Hepatocyte (in vitro differentiated cells): ENCODE measurements at regions not wholly inside any gene's neighbourhood (a gene's known extent, or its start where the extent isn't known, plus 50 kb on each side); places are given as distances from the start of the nearest gene placed in this dataset.

ENCODE experiments used
- DNase-seq: peaks from one replicate; pipeline ENCODE4 v3.0.0-alpha.2; 2016; ENCODE audit warnings: low spot score
- H2AFZ ChIP-seq: fragments of 200-600 bp; sonication (generic); 2 replicates; pipeline ENCODE4 v1.6.0; 2016; ENCODE audit warnings: antibody characterized with exemption, mild to moderate bottlenecking
- H3K27ac ChIP-seq: fragments of 200-600 bp; sonication (generic); 2 replicates; pipeline ENCODE4 v1.5.1; 2016; ENCODE audit warnings: mild to moderate bottlenecking
- H3K27me3 ChIP-seq: fragments of 200-600 bp; sonication (generic); 2 replicates; pipeline ENCODE4 v1.6.1; 2016
- H3K36me3 ChIP-seq: fragments of 200-600 bp; sonication (generic); replicated peaks from 2 replicates; pipeline ENCODE4 v1.5.1; 2016; ENCODE audit warnings: low read depth; ENCODE audit not compliant: insufficient read depth
- H3K4me1 ChIP-seq: fragments of 200-600 bp; sonication (generic); 2 replicates; pipeline ENCODE4 v1.5.1; 2016; ENCODE audit warnings: mild to moderate bottlenecking, moderate library complexity; ENCODE audit not compliant: insufficient read depth
- H3K4me2 ChIP-seq: fragments of 200-600 bp; sonication (generic); 2 replicates; pipeline ENCODE4 v1.6.0; 2016
- H3K4me3 ChIP-seq: fragments of 200-600 bp; sonication (generic); 2 replicates; pipeline ENCODE4 v1.5.1; 2016; ENCODE audit warnings: mild to moderate bottlenecking
- H3K79me2 ChIP-seq: fragments of 200-600 bp; sonication (generic); 2 replicates; pipeline ENCODE4 v1.6.0; 2017; ENCODE audit warnings: mild to moderate bottlenecking
- H3K9me2 ChIP-seq: fragments of 200-600 bp; sonication (generic); replicated peaks from 2 replicates; pipeline ENCODE4 v1.6.0; 2017; ENCODE audit warnings: mild to moderate bottlenecking; ENCODE audit not compliant: insufficient read depth
- H3K9me3 ChIP-seq: fragments of 200-600 bp; sonication (generic); 2 replicates; pipeline ENCODE4 v1.5.1; 2016; ENCODE audit warnings: low read depth, mild to moderate bottlenecking
- H4K20me1 ChIP-seq: fragments of 200-600 bp; sonication (generic); 2 replicates; pipeline ENCODE4 v1.6.0; 2016; ENCODE audit warnings: mild to moderate bottlenecking; ENCODE audit not compliant: insufficient read depth, poor library complexity, severe bottlenecking
- CTCF ChIP-seq: fragments of 200-600 bp; sonication (generic); IDR thresholded peaks from 2 replicates; pipeline ENCODE4 v1.5.1; 2016; ENCODE audit warnings: antibody characterized with exemption, mild to moderate bottlenecking; ENCODE audit not compliant: poor library complexity
- EZH2 ChIP-seq: fragments of 200-600 bp; sonication (generic); IDR thresholded peaks from 2 replicates; pipeline ENCODE4 v1.6.1; 2016; ENCODE audit warnings: antibody characterized with exemption, mild to moderate bottlenecking, borderline replicate concordance
- EZH2phosphoT487 ChIP-seq: fragments of 200-600 bp; sonication (generic); IDR thresholded peaks from one replicate; pipeline ENCODE4 v1.6.1; 2018; ENCODE audit warnings: antibody characterized with exemption, mild to moderate bottlenecking, low read depth, moderate library complexity; ENCODE audit not compliant: unreplicated experiment, severe bottlenecking
- WGBS: methylation state at CpG from one replicate; pipeline ENCODE4 v1.1.6; 2016; ENCODE audit warnings: low lambda C conversion rate; ENCODE audit errors: missing lambda C conversion rate; 5-methylcytosine and 5-hydroxymethylcytosine counted together

DNA sequence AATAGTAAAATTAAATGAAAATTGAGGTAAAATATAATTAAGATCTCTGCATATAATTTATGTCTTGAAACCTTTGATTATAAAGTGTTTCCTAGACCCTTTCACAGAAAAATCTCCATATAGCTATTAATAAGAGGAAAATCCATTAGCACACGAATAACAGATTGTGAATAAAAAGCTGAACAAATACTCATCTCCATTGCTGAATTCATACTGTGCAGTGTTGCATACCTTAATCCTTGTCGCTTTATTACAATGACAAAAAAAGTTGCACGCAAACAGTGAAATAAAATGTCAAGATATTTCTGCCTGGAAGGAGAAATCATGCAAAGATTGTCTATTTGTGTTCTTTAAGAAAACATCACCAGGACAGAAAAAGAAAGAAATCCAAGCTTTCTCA, 499.1 kb upstream of the TMPRSS15 start:
- Histone ChIP-seq H2AFZ (no peak overlapping the region), H3K36me3 (no peaks in the 10 kb centered on the region), H3K27ac (no peak overlapping the region), H3K79me2 (no peaks in the 10 kb centered on the region), H3K4me1 (no peaks in the 10 kb centered on the region), H4K20me1 (no peaks in the 10 kb centered on the region), H3K9me3 (no peaks in the 10 kb centered on the region), H3K9me2 (no peaks in the 10 kb centered on the region), H3K27me3 (no peaks in the 10 kb centered on the region), H3K4me3 (no peak overlapping the region), H3K4me2 (no peak overlapping the region)
- no peak for DNase-seq
- no peak for TF ChIP-seq EZH2
- TF ChIP-seq CTCF: no peak
- TF ChIP-seq EZH2phosphoT487: no peak
- WGBS: 85% methylated on average over 3 of the region's 3 CpGs

- no peak overlapping the region for H3K4me2 ChIP-seq
- H3K4me3 ChIP-seq: no peak overlapping the region
- no peaks in the 10 kb centered on the region for H3K36me3 ChIP-seq
- H3K27me3 ChIP-seq: no peaks in the 10 kb centered on the region
- H2AFZ ChIP-seq: no peak overlapping the region
- no peak for DNase-seq
- H3K79me2 ChIP-seq: no peaks in the 10 kb centered on the region
- whole genome bisulfite sequencing: 54% methylated on average over 2 of the region's 2 CpGs
- no peaks in the 10 kb centered on the region for H4K20me1 ChIP-seq
- no peaks in the 10 kb centered on the region for H3K9me2 ChIP-seq
- H3K27ac ChIP-seq: no peak overlapping the region
- no peaks in the 10 kb centered on the region for H3K4me1 ChIP-seq
- no peaks in the 10 kb centered on the region for H3K9me3 ChIP-seq
- TF ChIP-seq EZH2 (no peak), EZH2phosphoT487 (no peak), CTCF (no peak)
These were observed 503.5 kb upstream of the TMPRSS15 start for GRCh38 chr21:18907076-18907475.

GRCh38 chr21:18908641-18909040, 505.1 kb upstream of the TMPRSS15 start:
- no peak for DNase-seq
- Histone ChIP-seq H2AFZ (no peak overlapping the region), H3K4me3 (no peak overlapping the region), H3K4me2 (no peak overlapping the region), H3K36me3 (no peaks in the 10 kb centered on the region), H4K20me1 (no peaks in the 10 kb centered on the region), H3K27ac (no peak overlapping the region), H3K79me2 (no peaks in the 10 kb centered on the region), H3K27me3 (no peaks in the 10 kb centered on the region), H3K9me2 (no peaks in the 10 kb centered on the region), H3K4me1 (no peaks in the 10 kb centered on the region), H3K9me3 (no peaks in the 10 kb centered on the region)
- WGBS: 86% methylated on average over 4 of the region's 4 CpGs
- no peak for TF ChIP-seq EZH2
- TF ChIP-seq EZH2phosphoT487: no peak
- no peak for TF ChIP-seq CTCF

GRCh38 chr21:18913914-18914313, 510.3 kb upstream of the TMPRSS15 start:
- WGBS: 95% methylated on average over 4 of the region's 4 CpGs
- TF ChIP-seq EZH2phosphoT487 (no peak), CTCF (no peak), EZH2 (no peak)
- Histone ChIP-seq H3K4me3 (no peak overlapping the region), H3K4me2 (no peak overlapping the region), H3K27me3 (no peaks in the 10 kb centered on the region), H3K9me3 (no peaks in the 10 kb centered on the region), H4K20me1 (no peaks in the 10 kb centered on the region), H3K9me2 (no peaks in the 10 kb centered on the region), H2AFZ (no peak overlapping the region), H3K27ac (no peak overlapping the region), H3K36me3 (no peaks in the 10 kb centered on the region), H3K79me2 (no peaks in the 10 kb centered on the region), H3K4me1 (no peaks in the 10 kb centered on the region)
- no peak for DNase-seq
